ENCODE measurements at regions not wholly inside any gene's neighbourhood (a gene's known extent, or its start where the extent isn't known, plus 50 kb on each side); places are given as distances from the start of the nearest gene placed in this dataset.

GRCh38 chr18:34506198-34506597, 203.9 kb upstream of the DTNA start:
- intact Hi-C loops (cut with DNase I) = no loop called here

DNA sequence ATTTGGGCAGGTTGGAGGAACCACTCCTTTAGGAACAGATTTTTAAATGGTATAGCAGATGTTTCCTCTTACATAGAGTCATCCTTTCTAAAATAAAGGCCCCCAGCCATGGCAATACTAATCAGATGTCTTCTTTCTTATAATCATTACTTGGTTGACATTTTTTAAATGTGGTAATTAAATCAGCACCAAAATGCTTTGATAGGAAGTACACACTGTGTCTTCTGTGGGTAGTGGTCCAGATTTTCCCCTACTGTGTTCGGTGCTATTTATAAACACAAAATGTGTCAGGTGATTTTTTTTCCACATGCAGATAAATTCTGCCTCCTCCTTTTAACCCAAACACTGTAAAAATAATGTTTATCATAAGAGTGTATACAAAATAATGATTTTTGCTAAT, 200.9 kb upstream of the DTNA start:
- Histone ChIP-seq H3K27ac (no peak overlapping the region), H3K9me3 (no peaks in the 10 kb centered on the region), H3K4me3 (no peak overlapping the region), H3K4me1 (no peaks in the 10 kb centered on the region), H3K27me3 (no peaks in the 10 kb centered on the region), H3K36me3 (no peaks in the 10 kb centered on the region)
- 69% methylated on average over 1 of the region's 1 CpG for WGBS (ENCODE audit: insufficient coverage, low coverage, low lambda C conversion rate, missing lambda C conversion rate)
- intact Hi-C loops (cut with DNase I) = no loop called here
- TF ChIP-seq POLR2A (IDR thresholded peaks at IDR 0.05) = no peak
- no peak for TF ChIP-seq CTCF (IDR thresholded peaks at IDR 0.05)
- no peak for ATAC-seq
- no peak for DNase-seq

More at GRCh38 chr18:34506198-34506597, 203.9 kb upstream of the DTNA start:
- TF ChIP-seq CTCF (IDR thresholded peaks at IDR 0.05) (no peak), POLR2A (IDR thresholded peaks at IDR 0.05) (no peak)
- H3K36me3 ChIP-seq = no peaks in the 10 kb centered on the region
- DNase-seq = no peak
- no CpG with 5 or more reads among the region's 1 CpG for WGBS (ENCODE audit: insufficient coverage, low coverage, low lambda C conversion rate, missing lambda C conversion rate)
- no peak overlapping the region for H3K27ac ChIP-seq
- H3K4me1 ChIP-seq = no peaks in the 10 kb centered on the region
- no peak for ATAC-seq
- no peaks in the 10 kb centered on the region for H3K27me3 ChIP-seq
- no peak overlapping the region for H3K4me3 ChIP-seq
- H3K9me3 ChIP-seq = no peaks in the 10 kb centered on the region

DNA sequence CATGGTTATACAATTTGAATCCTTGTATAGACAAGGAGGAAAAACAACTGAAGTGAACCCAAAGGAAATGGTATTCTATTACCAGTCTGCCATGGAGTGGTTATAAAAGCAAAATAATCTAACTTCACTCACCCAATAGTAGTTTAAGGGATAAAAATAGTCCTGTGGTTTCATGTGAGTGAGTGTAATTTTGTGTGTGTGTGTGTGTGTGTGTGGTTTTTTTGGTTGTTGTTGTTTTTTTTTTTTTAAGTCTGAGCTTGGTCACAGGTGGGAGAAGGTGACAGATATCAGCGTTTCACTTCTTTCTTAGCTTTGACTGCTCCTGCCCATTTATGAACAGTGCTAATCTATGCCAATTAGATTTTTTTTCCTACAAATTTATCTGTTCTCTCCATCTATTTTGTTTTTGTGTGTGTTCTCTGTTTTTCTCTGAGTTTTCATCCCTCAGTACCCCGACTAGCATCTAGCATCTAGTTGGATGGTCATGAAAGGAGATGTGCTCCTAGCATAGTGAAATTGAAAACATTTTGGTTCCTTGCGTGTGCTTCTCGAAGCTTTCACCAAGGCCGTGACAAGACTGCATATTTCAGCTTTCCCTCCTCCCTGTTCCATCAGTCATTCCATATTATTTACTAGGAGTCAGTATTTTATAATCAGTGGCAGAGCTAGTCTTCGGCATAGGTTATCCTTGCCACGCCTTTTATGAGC, 200.1 kb upstream of the DTNA start:
- no peak overlapping the region for H3K4me3 ChIP-seq
- no peaks in the 10 kb centered on the region for H3K36me3 ChIP-seq
- no peaks in the 10 kb centered on the region for H3K27me3 ChIP-seq
- DNase-seq = no peak
- intact Hi-C loops (cut with DNase I) = no loop called here
- no peaks in the 10 kb centered on the region for H3K9me3 ChIP-seq
- no peak for TF ChIP-seq CTCF (IDR thresholded peaks at IDR 0.05)
- no peak for TF ChIP-seq POLR2A (IDR thresholded peaks at IDR 0.05)
- 90% methylated on average over 7 of the region's 7 CpGs for WGBS (ENCODE audit: insufficient coverage, low coverage, low lambda C conversion rate, missing lambda C conversion rate)
- H3K27ac ChIP-seq = no peak overlapping the region
- ATAC-seq = no peak
- no peaks in the 10 kb centered on the region for H3K4me1 ChIP-seq

- Histone ChIP-seq H3K4me3 (no peak overlapping the region), H3K27ac (no peak overlapping the region), H3K27me3 (no peaks in the 10 kb centered on the region), H3K9me3 (no peaks in the 10 kb centered on the region), H3K36me3 (no peaks in the 10 kb centered on the region), H3K4me1 (no peaks in the 10 kb centered on the region)
- 53% methylated on average over 1 of the region's 1 CpG for WGBS (ENCODE audit: insufficient coverage, low coverage, low lambda C conversion rate, missing lambda C conversion rate)
- ATAC-seq (no peak), DNase-seq (no peak)
- intact Hi-C loops (cut with DNase I) = no loop called here
- TF ChIP-seq CTCF (IDR thresholded peaks at IDR 0.05) (no peak), POLR2A (IDR thresholded peaks at IDR 0.05) (no peak)
These were observed 199.2 kb upstream of the DTNA start for GRCh38 chr18:34510926-34511325.

- TF ChIP-seq POLR2A (IDR thresholded peaks at IDR 0.05) = no peak
- TF ChIP-seq CTCF (IDR thresholded peaks at IDR 0.05) = no peak
- ATAC-seq = no peak
- H3K36me3 ChIP-seq = no peaks in the 10 kb centered on the region
- no peaks in the 10 kb centered on the region for H3K9me3 ChIP-seq
- no peak overlapping the region for H3K4me3 ChIP-seq
- intact Hi-C loops (cut with DNase I) = no loop called here
- H3K4me1 ChIP-seq = no peaks in the 10 kb centered on the region
- no peak for DNase-seq
- H3K27ac ChIP-seq = no peak overlapping the region
- H3K27me3 ChIP-seq = no peaks in the 10 kb centered on the region
These were observed 198.7 kb upstream of the DTNA start for GRCh38 chr18:34511435-34511834.
